HepG2 (cell line): ENCODE measurements at regions not wholly inside any gene's neighbourhood (a gene's known extent, or its start where the extent isn't known, plus 50 kb on each side); places are given as distances from the start of the nearest gene placed in this dataset.

Source experiments
- ATAC-seq: fragments of 200-7000 bp; cut with Tn5 transposase; 3 replicates; pipeline ENCODE4 v1.9.1; 2020; ENCODE audit warnings: mild to moderate bottlenecking, moderate library complexity
- BruUV-seq: library from RNA; stranded (reverse); fragments of 400-500 nt; replicated peaks from 2 replicates; lab custom pipeline; 2021; lab: Mats Ljungman, UMichigan
- CTCF ChIA-PET: fragments of 300-600 bp; formaldehyde crosslinking; extraction: SDS; loops from one replicate; lab custom pipeline; 2021; ENCODE audit warnings: low total read pairs, inconsistent platforms, low intra/inter-chr PET ratio; lab: Yijun Ruan, JAX
- POLR2A ChIA-PET: fragments of 350-600 bp; sonication (Branson Sonifier 250); formaldehyde crosslinking; loops from one replicate; lab custom pipeline; 2020; ENCODE audit warnings: antibody characterized with exemption, inconsistent platforms; lab: Yijun Ruan, JAX
- DNase-seq: peaks from one replicate; pipeline ENCODE4 v3.0.0-alpha.2; 2015; ENCODE audit warnings: low spot score
- FAIRE-seq: peaks from 3 replicates; lab custom pipeline; 2011; peaks lifted over from hg19 to GRCh38; lab: Jason Lieb, UNC
- H2AFZ ChIP-seq: one replicate; pipeline ENCODE4 v1.6.1; 2011; ENCODE audit warnings: low read length, inconsistent platforms
- H3K27ac ChIP-seq: fragments of 300-600 bp; 3 replicates; pipeline ENCODE4 v1.8.0; 2011; ENCODE audit warnings: mixed run types, mild to moderate bottlenecking, mixed read lengths, low read length, inconsistent platforms; ENCODE audit not compliant: insufficient read depth; ENCODE audit errors: extremely low read length
- H3K27me3 ChIP-seq, 2 experiments: fragments of 200-600 bp in 1 of 2; 2 replicates in 1 of 2; 3 replicates in 1 of 2; pipeline versions ENCODE4 v1.6.0 to v1.8.0; 2011; ENCODE audit warnings: low read length in 2 of 2, mild to moderate bottlenecking in 2 of 2, moderate library complexity in 2 of 2, inconsistent platforms in 1 of 2; ENCODE audit not compliant: insufficient read depth in 2 of 2, control insufficient read depth in 1 of 2
- H3K36me3 ChIP-seq, 2 experiments: fragments of 200-600 bp in 1 of 2; replicated peaks in 1 of 2; 2 replicates in 1 of 2; 3 replicates in 1 of 2; pipeline versions ENCODE4 v1.5.1 to v1.8.0; 2011; ENCODE audit warnings: low read length in 2 of 2, inconsistent platforms in 1 of 2; ENCODE audit not compliant: insufficient read depth in 2 of 2, control insufficient read depth in 1 of 2
- H3K4me1 ChIP-seq: 2 replicates; pipeline ENCODE4 v1.5.1; 2012; ENCODE audit warnings: low read length, inconsistent platforms; ENCODE audit not compliant: insufficient read depth
- H3K4me2 ChIP-seq: 2 replicates; pipeline ENCODE4 v1.6.0; 2011; ENCODE audit warnings: low read depth, low read length, inconsistent platforms
- H3K4me3 ChIP-seq, 3 experiments: fragments of 200-600 bp in 1 of 3; sonication (generic), shearing (Covaris generic) in 1 of 3; replicated peaks in 1 of 3; 2 replicates each; pipeline ENCODE4 v1.5.1; 2011 to 2016; ENCODE audit warnings: low read length in 3 of 3, inconsistent platforms in 2 of 3, low read depth in 2 of 3, mild to moderate bottlenecking in 2 of 3, control low read depth in 1 of 3, mixed read lengths in 1 of 3; ENCODE audit not compliant: insufficient read depth in 1 of 3
- H3K79me2 ChIP-seq: one replicate; pipeline ENCODE4 v1.6.1; 2011; ENCODE audit warnings: low read length, inconsistent platforms; ENCODE audit not compliant: insufficient read depth
- H3K9ac ChIP-seq: 2 replicates; pipeline ENCODE4 v1.6.0; 2011; ENCODE audit warnings: mild to moderate bottlenecking, low read depth, low read length, inconsistent platforms; ENCODE audit not compliant: insufficient read depth
- H3K9me3 ChIP-seq: 2 replicates; pipeline ENCODE4 v1.5.1; 2012; ENCODE audit warnings: mild to moderate bottlenecking, low read length
- H4K20me1 ChIP-seq: 2 replicates; pipeline ENCODE4 v1.6.0; 2011; ENCODE audit warnings: inconsistent platforms, mild to moderate bottlenecking, low read length, moderate library complexity; ENCODE audit not compliant: insufficient read depth
- CHCHD3 ChIP-seq: sonication (generic); formaldehyde crosslinking; IDR thresholded peaks from 2 replicates; pipeline ENCODE4 v1.8.0; 2022; ENCODE audit warnings: mild to moderate bottlenecking, missing genetic modification reagents, moderate library complexity
- NONO ChIP-seq, 2 experiments: fragments of 450-650 bp in 1 of 2; sonication (generic) in 1 of 2; formaldehyde crosslinking in 1 of 2; IDR thresholded peaks in 1 of 2; conservative IDR thresholded peaks in 1 of 2; 2 replicates each; pipeline versions ENCODE4 v1.6.1 to v1.8.0; 2017 to 2022; ENCODE audit warnings: mild to moderate bottlenecking in 1 of 2, missing genetic modification reagents in 1 of 2, moderate library complexity in 1 of 2
- ZMYM3 ChIP-seq: sonication (generic); formaldehyde crosslinking; IDR thresholded peaks from 2 replicates; pipeline ENCODE4 v1.5.1; 2020; ENCODE audit warnings: mild to moderate bottlenecking, missing genetic modification reagents
- ZNF124 ChIP-seq: sonication (generic); formaldehyde crosslinking; IDR thresholded peaks from 2 replicates; pipeline ENCODE4 v1.4.0; 2020; ENCODE audit warnings: missing genetic modification reagents
- ZNF333 ChIP-seq: sonication (generic); formaldehyde crosslinking; IDR thresholded peaks from 2 replicates; pipeline ENCODE4 v1.4.0; 2020; ENCODE audit warnings: mild to moderate bottlenecking, missing genetic modification reagents, borderline replicate concordance
- ZNF530 ChIP-seq: sonication (generic); formaldehyde crosslinking; IDR thresholded peaks from 2 replicates; pipeline ENCODE4 v1.5.0; 2020; ENCODE audit warnings: low read depth, mild to moderate bottlenecking, missing genetic modification reagents
- ZNF678 ChIP-seq: sonication (generic); formaldehyde crosslinking; IDR thresholded peaks from 2 replicates; pipeline ENCODE4 v1.4.0; 2020; ENCODE audit warnings: mild to moderate bottlenecking, missing genetic modification reagents
- ZNF709 ChIP-seq: sonication (generic); formaldehyde crosslinking; IDR thresholded peaks from 2 replicates; pipeline ENCODE4 v1.5.0; 2020; ENCODE audit warnings: mild to moderate bottlenecking, missing genetic modification reagents
- ZSCAN30 ChIP-seq: sonication (generic); formaldehyde crosslinking; IDR thresholded peaks from 2 replicates; pipeline ENCODE4 v1.5.0; 2020; ENCODE audit warnings: mild to moderate bottlenecking, missing genetic modification reagents
- WGBS: methylation state at CpG from one replicate; pipeline ENCODE4 v1.1.6; 2017; ENCODE audit warnings: low lambda C conversion rate; 5-methylcytosine and 5-hydroxymethylcytosine counted together
- in situ Hi-C: cut with HindIII; loops from 2 replicates; pipeline ENCODE4 v1.10.0; 2017; ENCODE audit warnings: low pct_unique_long_range_greater_than_20kb; ENCODE audit not compliant: extremely low pct_ligation_motif_present
- intact Hi-C: fragments of 100-400 bp; cut with micrococcal nuclease; formaldehyde crosslinking; loops from one replicate; pipeline ENCODE4 v1.10.0; 2022; ENCODE audit not compliant: unreplicated experiment

GRCh38 chr4:85367815-85368214, 107.1 kb upstream of the ARHGAP24 start:
- WGBS = 28% methylated on average over 2 of the region's 2 CpGs
- TF ChIP-seq ZNF333 (CRISPR knock-in tag) (no peak), NONO (IDR thresholded peaks at IDR 0.05) (no peak), NONO (CRISPR knock-in tag; conservative IDR thresholded peaks at IDR 0.05) (no peak)
- TF ChIP-seq, all 625 proteins: peak for 0
- Histone ChIP-seq H3K4me3 (no peak overlapping the region), H3K27ac (no peak overlapping the region), H3K4me2 (no peak overlapping the region), H3K9ac (no peak overlapping the region), H3K4me1 (no peaks in the 10 kb centered on the region), H2AFZ (no peak overlapping the region), H3K27me3 (no peaks in the 10 kb centered on the region), H4K20me1 (no peaks in the 10 kb centered on the region), H3K9me3 (no peaks in the 10 kb centered on the region), H3K79me2 (no peaks in the 10 kb centered on the region), H3K36me3 (no peaks in the 10 kb centered on the region)
- ChIA-PET POLR2A (no interaction called here), CTCF (no interaction called here)
- in situ Hi-C loops (no loop called here), intact Hi-C loops (no loop called here)
- ATAC-seq (no peak), DNase-seq (no peak), FAIRE-seq (no peak)
- no TSS peak for BruUV-seq

- H3K36me3 ChIP-seq = no peaks in the 10 kb centered on the region
- H3K4me3 ChIP-seq = no peak overlapping the region
- TF ChIP-seq ZNF530 (no peak), ZMYM3 (CRISPR knock-in tag) (no peak), ZNF124 (CRISPR knock-in tag) (no peak), CHCHD3 (CRISPR knock-in tag) (no peak), ZNF678 (CRISPR knock-in tag) (no peak), ZSCAN30 (CRISPR knock-in tag) (no peak), ZNF709 (CRISPR knock-in tag) (no peak)
- no peak for ATAC-seq
- intact Hi-C loops = no loop called here
- WGBS = under 1% methylated on average over 3 of the region's 3 CpGs
- no peaks in the 10 kb centered on the region for H3K27me3 ChIP-seq
- H3K4me1 ChIP-seq = no peaks in the 10 kb centered on the region
- ChIA-PET POLR2A (no interaction called here), CTCF (no interaction called here)
- no peak for FAIRE-seq
- H3K4me2 ChIP-seq = no peak overlapping the region
- DNase-seq = no peak
- H2AFZ ChIP-seq = no peak overlapping the region
- H4K20me1 ChIP-seq = no peaks in the 10 kb centered on the region
- in situ Hi-C loops = no loop called here
- no TSS peak for BruUV-seq
- H3K27ac ChIP-seq = no peak overlapping the region
- H3K79me2 ChIP-seq = no peaks in the 10 kb centered on the region
- H3K9me3 ChIP-seq = no peaks in the 10 kb centered on the region
- H3K9ac ChIP-seq = no peak overlapping the region
Measured at GRCh38 chr4:85368240-85368639, 106.7 kb upstream of the ARHGAP24 start.
